ENCODE measurements at regions not wholly inside any gene's neighbourhood (a gene's known extent, or its start where the extent isn't known, plus 50 kb on each side); places are given as distances from the start of the nearest gene placed in this dataset.
A peak's percentile ranks its signal among the peaks of the same experiment; 100 is the strongest.

DNA sequence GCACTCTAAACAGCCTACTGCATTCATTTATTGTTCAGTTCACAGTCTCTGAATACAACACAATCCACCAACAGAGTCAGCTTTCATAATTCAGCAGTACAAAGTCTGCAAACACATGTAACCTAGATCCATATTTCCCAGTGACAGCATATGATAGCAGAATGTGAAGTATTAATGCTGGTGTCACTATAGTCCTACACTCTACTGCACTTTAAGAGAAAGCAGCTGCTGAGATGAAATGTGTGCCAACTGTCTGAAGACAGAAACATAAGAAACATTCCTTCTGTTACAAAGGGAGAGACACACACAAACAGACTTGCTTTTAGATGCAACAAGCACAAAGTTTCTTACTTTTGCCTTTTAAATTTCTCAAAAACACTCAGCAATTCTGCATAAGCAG is 441.8 kb downstream of the ZEB2 start:
- DNase-seq: no peak

DNA sequence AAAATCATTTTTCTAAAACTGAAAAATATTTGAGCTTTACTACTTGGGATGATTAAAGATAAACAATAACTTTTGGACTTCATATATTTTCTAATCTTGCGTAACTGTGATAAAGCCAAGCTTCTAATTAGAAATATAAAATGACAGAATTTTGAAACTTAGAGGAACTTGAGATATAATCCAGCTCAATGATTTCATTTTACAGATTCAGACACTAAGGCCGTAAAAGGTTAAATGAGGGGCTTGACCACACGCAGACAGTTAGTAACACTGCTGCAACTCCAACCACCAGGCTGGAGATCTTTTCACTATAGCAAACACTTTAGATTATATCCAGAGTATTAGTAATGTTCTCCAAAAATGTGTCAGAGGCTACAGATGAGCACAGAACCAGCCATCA is 445.5 kb downstream of the ZEB2 start:
- DNase-seq: no peak

- DNase-seq: no peak
These were observed 448.5 kb downstream of the ZEB2 start for GRCh38 chr2:144071461-144071860.

GRCh38 chr2:144067506-144067905 is 452.4 kb downstream of the ZEB2 start:
- DNase-seq: no peak

- no peak for DNase-seq
These were observed 456.3 kb downstream of the ZEB2 start for GRCh38 chr2:144063602-144064001.

- DNase-seq: no peak
These were observed 465.0 kb downstream of the ZEB2 start for GRCh38 chr2:144054911-144055310.

- DNase-seq: no peak
These were observed 467.8 kb downstream of the ZEB2 start for GRCh38 chr2:144052083-144052482.

DNA sequence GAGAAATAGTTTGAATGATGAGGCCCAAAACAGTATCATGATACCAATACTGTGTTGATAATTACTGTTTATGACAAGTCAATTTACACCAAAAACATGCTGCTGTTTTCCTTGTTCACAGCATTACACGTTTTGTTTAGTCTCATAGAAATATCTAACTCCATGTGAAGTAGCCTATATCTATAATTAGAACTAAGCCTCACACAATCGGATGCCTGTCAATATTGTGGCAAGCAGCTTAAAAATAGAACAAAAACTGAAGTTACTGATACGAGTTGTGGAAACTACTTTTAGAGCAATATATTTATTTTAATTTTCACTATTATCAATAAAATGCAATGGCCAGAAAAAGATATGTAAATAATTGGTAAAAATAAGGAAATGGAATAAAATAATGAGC is 470.8 kb downstream of the ZEB2 start:
- DNase-seq: no peak

- DNase-seq: peak; percentile 10
These were observed 471.3 kb downstream of the ZEB2 start for GRCh38 chr2:144048631-144049060.

DNA sequence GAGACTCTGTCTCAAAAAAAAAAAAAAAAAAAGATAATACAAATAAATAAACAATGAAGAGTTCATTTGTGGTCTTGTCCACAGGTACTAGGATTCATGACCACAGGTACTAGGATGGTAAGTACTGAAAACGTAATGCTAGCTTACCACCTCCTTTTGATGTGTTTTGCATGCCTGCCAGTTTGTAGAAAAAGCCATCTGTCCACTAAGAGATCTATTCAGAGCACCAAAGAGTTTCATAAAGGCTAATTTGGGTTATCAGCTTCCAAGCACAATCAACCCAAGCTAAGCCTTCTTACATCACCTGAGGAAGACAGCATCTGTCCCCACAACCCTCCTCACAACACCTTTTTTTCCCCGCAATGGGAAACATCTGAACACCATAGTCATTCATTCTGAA is 477.2 kb downstream of the ZEB2 start:
- no peak for DNase-seq

DNA sequence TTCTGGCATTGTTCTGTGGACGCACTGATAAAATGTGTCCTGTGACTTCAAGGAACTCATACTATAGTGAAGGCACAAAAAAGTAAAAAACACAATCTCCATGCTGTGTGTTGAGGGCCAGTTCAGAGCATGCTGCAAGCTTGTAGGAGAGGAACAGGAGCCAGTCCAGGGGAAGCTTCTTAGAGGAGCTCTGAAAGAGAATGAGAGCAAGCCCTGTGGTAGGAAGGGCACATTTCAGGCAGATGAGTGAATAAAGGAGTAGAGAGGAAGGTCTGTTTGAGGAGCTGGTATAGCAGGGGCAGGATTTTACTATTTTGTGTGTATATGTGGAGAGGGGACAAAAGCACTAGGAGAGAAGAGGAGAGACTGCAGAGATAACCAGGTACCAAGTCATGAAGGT is 478.3 kb downstream of the ZEB2 start:
- peak; percentile 6 for DNase-seq

- DNase-seq: no peak
These were observed 479.1 kb downstream of the ZEB2 start for GRCh38 chr2:144040834-144041233.

DNA sequence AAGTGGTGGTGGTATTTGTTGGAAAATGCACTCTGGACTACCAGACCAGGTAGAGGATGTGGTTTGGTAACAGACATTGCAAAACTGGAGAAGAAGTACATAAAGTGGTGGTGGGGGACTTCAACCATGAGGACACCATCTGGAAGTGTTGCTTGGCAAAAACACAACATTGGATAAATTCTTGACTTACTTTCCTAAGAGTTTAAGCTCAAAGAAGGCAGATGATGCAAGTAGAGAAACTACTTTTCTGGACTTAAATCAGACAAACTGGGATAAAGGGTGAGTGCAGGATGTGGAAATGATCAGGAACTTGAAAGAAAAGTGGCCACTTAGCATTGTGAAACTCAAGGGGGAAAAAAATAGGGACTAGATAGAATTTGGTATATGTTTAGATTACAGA is 487.4 kb downstream of the ZEB2 start:
- DNase-seq: no peak

GRCh38 chr2:144030791-144031190 is 489.1 kb downstream of the ZEB2 start:
- no peak for DNase-seq

DNA sequence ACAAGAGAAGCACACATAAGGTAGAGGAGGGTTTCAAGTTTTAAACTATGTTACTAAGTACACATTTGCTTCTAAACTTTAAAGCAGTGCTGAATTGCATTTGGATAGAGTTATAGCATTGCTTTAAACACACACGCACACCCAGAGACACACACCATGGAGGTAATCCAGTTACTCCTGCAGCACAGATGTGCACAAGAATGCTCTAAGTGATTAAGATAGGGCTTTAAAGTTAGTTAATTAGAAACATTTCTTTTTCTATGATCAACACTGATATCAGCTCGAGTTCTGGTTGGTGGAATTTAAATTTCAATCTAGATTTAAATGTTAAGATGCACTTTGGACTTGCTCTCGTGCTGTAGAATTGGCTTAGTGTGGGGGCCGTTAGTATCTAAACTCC is 492.3 kb downstream of the ZEB2 start:
- DNase-seq: no peak

DNA sequence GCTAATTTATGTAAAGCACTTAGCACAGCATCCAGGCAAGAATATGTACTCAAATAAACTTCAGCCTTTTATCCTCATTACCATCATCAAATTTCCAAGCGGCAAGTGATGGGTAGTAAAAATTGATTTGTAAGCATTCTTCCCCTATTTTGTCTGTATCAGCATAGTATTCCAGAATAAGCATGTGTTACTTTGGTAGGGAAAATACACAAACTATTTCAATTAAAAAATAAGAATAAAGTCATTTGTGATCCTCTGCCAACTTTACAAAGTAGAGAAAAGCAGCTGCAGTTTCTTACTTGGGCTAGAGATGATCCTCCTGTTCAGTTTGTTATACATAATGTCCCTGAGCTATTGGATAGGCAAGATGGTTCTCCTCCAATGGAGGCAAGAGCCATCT is 493.2 kb downstream of the ZEB2 start:
- DNase-seq: no peak

DNA sequence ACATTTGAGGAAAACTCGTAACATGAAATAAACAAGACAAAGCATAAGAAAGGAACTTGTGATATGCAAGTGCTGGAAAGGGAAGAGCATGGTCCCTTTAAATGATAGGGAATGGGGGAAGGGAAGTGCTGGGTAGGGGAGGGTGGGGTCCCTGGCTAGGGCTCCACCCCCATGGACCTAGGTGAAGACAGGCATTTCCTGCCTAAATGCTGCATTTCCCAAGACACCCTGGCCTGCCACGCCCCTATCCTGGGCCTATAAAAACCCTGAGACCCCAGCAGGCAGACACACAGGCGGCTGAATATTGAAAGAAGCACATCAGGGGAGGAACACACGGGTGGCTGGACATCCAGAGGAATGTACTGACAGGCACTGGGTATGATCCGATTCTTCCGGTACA is 499.9 kb downstream of the ZEB2 start:
- no peak for DNase-seq

GRCh38 chr2:144015655-144016245 is 504.2 kb downstream of the ZEB2 start:
- no peak for DNase-seq

DNA sequence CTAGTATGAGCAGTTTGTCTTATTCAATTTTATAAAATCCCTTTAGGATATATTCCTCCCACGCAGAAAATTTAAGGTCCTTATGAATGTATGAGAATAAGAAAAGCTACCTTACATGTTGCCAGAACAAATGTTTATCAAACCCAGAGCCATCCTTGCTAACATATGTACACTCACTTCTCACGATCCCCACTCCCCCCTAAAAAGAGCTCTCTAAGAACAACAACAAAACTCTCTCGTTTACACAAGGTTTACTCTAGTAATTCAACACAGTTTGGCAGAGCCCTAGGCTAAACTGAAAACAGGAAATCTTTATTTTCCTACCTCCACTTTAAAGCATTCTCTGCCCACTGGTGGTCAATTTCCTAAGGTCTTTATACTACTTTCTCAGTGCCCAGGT is 504.9 kb downstream of the ZEB2 start:
- DNase-seq: no peak

DNA sequence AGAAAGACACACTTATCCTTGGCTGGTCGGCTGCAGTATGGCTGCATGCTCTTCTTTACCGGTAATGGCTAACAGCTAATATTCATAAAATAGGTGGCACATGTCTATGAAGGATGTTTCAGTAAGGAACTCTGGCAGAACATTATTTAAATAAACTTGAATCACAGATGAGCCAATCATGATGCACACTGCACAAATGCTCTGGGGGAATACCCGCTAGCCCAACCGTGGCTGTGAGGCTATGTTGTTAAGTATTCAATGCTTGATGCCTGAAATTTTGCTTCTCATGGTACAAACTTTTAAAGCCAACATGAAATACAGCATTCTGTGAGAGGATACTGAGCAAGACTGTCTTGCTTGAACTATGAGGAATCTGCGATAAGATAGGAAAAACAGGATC is 505.8 kb downstream of the ZEB2 start:
- no peak for DNase-seq

DNA sequence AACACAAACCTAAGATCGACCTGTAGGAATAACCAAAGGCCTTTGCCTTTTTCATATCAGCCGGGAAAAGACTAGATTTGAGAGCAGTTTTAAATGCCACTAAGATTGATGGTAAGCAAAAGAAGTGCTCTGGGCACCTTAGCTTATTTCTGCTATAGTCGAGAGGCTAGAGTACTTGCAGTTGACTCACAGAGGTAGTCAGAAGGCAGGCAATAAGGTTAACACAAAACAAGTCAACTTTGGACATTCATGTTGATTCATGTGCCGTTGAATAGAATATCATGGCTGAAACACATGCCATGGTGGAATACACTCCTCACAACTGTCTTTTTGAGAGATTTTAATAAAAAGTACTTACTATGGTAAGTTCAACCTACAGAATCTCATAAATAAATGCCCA is 507.6 kb downstream of the ZEB2 start:
- DNase-seq: no peak

GRCh38 chr2:144011553-144011952 is 508.4 kb downstream of the ZEB2 start:
- DNase-seq: no peak

DNA sequence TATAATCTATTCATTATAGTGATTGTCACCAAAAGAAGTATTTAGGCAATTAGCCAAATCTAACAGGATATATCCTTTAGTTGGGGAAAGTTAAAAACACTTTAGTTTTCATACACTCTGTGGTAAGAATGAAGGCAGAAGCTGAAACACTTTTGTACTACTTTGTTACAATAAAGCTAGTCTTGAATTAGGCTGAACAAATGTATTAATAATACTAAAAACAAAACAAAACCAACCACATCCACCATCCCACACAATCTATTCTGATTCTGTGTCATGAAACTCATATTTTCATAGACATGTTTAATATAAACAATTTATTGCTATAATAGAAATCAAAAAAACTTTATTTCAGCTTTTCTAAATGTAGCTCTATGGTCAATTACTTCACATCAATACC is 508.8 kb downstream of the ZEB2 start:
- DNase-seq: no peak

DNA sequence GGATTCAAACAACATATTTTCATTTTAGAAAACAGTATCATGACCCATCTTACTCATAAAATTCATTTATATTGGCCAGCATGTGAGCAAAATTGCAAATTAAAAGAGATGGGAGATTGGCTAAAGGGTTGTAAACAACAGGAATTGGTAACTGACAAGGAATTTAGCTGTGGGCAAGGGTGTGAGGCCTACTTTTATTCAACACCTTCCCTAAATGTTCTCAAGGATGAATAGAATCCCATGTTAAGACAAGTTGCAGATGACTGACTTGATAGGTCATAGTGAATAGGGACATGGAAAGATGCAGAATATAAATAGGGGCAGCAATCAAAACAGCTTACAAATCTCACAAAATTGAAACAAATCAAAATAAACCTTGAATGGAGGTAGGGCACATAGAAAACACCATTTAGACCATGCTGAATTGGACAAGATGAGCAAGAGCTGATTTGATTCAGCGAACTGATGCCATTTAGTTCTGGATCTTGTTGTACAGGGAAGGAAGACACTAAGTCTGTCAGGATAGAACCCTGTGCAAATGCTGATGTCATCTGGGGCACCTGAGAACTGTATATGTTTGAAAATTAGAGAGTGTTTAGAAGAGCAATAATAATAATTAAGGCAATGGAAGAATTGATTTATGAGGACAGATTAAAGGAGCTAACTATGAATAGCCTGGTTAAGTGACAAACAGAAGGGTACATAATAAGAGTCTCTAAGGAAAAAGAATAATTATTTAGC is 509.7 kb downstream of the ZEB2 start:
- DNase-seq: no peak

DNA sequence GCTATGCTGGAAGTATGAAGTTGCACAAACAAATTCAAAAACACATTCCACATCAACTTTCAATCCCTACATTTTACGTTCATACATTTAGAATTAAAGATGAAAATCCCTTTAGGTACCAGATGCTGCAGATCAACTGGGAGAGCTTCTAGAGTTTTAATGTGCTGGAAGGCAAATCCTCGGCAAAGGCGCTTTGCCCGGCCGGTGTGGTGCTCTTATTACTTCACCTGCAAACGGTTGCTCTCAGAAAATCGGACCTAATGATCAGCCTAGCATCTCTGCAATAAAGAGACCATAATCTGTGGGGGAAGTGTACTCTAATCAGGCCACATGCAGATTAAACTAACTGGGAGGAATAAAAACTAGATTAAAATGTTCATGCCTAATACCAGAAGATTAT is 513.8 kb downstream of the ZEB2 start:
- no peak for DNase-seq

All from hematopoietic multipotent progenitor cell treated with erythropoietin and hydrocortisone succinate and interleukin-3 and kit ligand, for 6 days (in vitro differentiated cells).